B cell (primary cell): ENCODE measurements at regions not wholly inside any gene's neighbourhood (a gene's known extent, or its start where the extent isn't known, plus 50 kb on each side); places are given as distances from the start of the nearest gene placed in this dataset.

ENCODE experiments used
- CTCF ChIP-seq: fragments of 200-600 bp; IDR thresholded peaks from one replicate; pipeline ENCODE4 v1.8.0; 2022; ENCODE audit warnings: antibody characterized with exemption, mild to moderate bottlenecking
- EZH2 ChIP-seq: IDR thresholded peaks from 2 replicates; pipeline ENCODE4 v1.6.1; 2012; ENCODE audit warnings: borderline replicate concordance, low read depth, mild to moderate bottlenecking, moderate library complexity, low read length; ENCODE audit not compliant: insufficient read depth, poor library complexity, severe bottlenecking

GRCh38 chr3:72188536-72188935, 403.6 kb upstream of the PROK2 start:
- TF ChIP-seq CTCF = no peak
- TF ChIP-seq EZH2 = no peak
